GM19452 (cell line): ENCODE measurements at regions not wholly inside any gene's neighbourhood (a gene's known extent, or its start where the extent isn't known, plus 50 kb on each side); places are given as distances from the start of the nearest gene placed in this dataset.

ENCODE experiments used
- ATAC-seq: cut with Tn5 transposase; IDR thresholded peaks from one replicate; pipeline ENCODE4 v1.9.1; 2021; ENCODE audit not compliant: unreplicated experiment

- no peak for ATAC-seq
Observed at GRCh38 chr6:2433711-2434110, 188.3 kb upstream of the GMDS start.

DNA sequence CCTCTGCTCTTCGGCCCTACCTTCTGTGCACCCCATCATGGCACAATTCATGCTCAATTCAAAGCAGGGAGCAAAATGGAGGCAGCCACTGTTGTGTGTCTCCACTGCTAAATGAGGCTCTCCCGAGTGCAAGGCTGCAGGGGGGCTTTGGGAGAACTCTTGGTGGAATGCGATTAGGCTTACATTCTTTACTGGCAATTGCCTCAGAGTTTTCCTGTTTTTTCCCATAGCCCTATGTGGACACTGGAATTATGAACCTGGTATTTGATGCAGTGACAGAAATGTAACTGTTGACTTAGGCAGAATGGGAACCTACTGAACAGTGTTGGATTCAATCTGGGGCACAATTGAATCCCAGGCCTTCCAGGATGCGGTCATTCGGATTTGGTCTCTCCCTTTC is 187.9 kb upstream of the GMDS start:
- no peak for ATAC-seq

DNA sequence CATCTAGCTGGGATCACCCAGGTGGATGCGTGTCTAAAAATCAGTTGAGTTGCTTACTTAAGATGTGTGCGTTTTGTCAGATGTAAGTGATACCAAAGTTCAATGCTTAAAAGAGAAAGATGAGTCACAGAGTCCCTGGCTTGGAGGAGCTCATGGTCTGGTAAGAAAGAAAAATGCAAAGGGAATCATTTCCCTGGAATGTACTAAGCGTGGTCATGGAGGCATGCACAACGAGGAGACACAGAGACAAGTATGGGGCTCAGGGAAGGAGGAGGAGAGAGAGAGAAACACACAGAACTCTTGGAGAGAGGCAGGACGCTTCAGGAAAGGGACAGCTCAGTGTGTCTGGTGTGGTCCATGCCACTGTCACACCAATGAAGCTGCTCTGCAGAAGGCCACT is 186.9 kb upstream of the GMDS start:
- ATAC-seq, result no peak

DNA sequence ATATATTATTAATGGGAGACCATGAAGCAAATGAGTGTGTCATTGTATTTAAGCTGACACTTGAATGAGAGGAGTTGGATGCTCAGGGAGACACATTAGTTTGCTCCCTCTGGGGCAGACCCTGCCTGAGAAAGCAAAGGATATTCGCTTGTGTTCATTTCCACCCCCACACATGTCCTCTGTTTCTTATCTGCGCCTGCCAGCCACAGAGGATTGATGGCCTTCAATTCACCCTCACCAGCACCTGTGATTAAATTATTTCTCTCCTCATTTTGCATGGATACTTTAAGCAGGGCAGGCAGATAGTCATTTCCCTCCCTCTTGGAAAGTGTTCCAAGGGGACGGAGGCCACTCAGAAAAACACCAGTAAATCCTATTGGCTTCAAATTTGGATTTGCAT is 185.2 kb upstream of the GMDS start:
- no peak for ATAC-seq

DNA sequence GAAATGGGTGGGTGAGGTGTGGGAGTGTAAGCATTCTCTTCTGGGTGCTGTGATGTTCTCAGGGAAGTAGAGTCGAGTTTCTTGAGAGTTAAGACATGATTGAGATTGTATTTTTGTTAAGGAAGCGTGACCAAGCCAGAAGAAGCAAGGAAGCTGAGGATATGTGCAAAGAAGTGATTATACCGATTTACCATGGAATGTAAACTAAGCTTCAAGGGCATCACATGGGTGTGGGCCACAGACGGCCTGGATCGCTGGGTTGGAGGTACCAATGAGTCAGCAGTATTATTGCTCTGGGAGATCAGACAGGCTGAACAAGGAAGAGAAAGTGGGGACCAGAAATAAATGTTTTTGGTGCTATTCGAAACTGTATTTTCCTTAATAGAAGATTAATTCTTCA is 184.1 kb upstream of the GMDS start:
- no peak for ATAC-seq

DNA sequence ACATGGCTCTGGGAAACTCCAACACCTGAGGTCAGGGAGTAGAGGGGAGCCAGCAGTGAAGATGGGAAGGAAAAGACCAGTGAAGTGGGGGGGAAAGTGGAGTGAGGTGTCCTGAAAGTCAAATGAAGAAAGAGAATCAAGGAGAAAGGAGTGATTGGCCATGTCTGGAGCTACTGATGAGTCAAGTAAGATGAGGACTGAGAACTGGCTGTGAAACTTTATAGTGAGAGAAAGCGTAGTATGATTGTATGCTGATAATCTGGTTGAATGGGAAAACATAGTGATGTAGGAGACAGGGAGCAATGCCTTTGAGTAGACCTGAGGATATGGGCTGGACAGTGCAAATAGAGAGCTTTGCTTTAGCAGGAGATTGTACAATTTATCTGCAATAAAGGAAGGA is 183.6 kb upstream of the GMDS start:
- no peak for ATAC-seq

DNA sequence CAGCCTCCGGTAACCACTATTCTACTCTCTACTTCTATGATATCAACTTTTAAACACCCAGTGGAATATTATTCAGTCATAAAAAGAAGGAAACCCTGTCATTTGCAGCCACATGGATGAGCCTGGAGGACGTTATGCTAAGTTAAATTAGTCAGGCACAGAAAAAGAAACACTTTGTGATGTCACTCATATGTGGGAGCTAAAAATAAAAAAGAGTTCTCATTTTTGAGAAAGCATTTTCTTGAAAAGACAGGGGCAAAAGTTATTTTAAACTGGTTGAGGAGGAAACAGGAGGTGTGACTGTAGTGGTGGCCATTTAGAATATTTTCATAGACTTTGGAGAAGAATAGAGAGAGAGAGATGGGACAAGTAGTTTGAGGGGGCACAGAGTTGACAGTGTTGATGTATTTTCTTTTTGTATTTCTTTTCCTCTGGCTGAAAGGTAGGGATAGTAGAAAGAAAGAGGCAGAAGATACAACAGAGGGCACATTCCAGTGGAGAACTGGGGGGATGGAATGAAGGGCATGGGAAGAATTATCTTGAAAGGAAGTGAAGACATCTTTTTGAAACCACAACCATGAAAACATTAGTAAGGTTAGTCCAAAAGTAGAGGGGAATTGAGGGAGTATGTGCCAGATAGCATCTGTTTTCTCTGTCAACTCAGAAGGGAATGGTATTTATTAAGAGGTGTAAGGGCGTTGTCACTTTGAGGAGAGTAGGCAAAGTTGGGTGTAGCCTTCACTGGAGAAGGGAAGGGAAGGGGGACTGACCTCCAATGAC is 181.3 kb upstream of the GMDS start:
- ATAC-seq, result no peak

DNA sequence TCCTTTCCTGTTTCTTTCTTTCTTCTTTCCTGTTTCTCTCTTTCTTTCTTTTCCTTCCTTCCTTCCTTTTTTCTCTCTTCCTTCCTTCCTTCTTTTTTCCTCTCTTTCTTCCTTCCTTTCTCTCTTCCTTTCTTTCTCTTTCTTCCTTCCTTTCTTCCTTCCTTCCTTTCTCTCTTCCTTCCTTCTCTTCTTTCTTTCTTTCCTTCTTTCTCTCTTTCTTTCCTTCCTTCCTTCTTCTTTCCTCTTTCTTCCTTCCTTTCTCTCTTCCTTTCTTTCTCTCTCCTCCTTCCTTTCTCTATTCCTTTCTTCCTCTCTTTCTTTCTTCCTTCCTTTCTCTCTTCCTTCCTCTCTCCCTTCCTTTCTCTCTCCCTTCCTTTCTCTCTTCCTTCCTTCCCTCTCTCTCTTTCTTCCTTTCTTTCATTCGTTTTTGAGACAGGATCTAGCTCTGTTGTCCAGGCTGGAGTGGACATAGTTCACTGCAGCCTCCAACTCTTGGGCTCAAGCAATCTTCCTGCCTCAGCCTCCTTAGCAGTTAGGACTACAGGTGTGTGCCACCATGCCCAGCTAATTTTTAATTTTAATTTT is 170.8 kb upstream of the GMDS start:
- ATAC-seq, result no peak

DNA sequence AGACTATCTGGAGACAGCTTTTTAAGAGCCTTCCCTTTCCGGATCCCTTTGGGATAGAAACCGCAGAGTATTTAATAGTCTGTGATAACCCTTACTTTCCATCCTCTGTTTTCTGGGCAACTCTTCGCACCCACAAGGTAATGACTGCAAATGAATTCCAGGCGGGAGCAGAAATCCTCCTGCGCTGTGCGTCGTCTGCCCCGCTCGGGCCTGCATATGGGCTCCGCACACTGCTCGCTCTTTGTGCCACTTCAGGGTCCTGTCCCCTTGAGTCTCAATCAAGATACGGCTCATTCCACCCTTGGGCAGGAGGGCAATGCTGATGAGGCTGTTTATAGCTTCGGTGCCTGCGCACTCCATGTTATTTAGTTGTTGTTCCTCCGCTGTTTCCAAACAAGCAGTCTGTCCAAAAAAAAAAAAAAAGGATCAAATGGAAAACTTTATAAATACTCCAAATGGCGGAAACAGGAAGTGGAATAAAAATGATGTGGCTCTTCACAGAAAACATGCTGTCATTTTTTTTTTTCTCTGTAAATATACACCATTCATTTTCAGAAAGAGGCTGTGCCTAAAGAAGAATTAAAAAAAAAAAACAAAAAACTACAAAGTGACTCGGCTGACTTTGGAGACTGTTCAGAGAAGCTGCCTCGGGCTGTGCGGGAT is 169.6 kb upstream of the GMDS start:
- no peak for ATAC-seq

DNA sequence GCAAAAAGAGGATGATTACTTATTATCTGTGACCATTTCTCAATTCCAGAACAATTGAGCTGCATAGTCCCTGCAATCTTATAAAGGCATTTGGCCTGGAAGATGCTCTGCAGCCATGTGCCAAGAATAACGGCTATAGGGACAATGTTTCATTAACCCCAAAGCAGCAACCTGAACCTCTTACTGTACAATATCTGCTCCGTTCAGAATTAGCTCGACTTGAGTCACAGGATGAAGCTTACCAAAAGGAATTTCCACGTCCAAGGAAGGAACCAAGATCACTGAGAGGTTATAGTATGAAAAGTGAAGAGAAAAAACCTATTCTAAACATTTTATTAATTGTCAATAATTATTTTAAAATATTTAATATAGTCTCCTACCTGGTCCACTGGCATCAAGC is 167.3 kb upstream of the GMDS start:
- no peak for ATAC-seq

GRCh38 chr6:2410656-2411380 is 165.4 kb upstream of the GMDS start:
- ATAC-seq, result no peak

DNA sequence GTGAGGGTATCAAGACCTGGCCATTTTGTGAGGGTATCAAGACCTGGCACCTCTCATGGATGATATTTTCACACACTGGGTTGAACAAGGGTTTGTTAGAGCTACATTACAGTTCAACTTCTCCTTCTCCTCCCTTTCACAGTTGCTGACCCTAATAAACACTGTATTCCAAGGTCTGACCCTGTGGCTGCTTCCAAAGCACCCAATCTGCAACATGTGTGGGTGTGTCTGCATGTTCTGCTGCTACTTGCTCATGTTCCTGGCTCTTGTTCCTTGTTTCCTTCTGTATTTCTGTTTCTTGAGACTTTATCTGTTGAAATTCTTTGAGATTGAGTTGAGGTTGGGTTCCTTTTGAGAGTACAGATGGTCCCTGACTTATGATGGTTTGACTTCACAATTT is 162.1 kb upstream of the GMDS start:
- no peak for ATAC-seq

DNA sequence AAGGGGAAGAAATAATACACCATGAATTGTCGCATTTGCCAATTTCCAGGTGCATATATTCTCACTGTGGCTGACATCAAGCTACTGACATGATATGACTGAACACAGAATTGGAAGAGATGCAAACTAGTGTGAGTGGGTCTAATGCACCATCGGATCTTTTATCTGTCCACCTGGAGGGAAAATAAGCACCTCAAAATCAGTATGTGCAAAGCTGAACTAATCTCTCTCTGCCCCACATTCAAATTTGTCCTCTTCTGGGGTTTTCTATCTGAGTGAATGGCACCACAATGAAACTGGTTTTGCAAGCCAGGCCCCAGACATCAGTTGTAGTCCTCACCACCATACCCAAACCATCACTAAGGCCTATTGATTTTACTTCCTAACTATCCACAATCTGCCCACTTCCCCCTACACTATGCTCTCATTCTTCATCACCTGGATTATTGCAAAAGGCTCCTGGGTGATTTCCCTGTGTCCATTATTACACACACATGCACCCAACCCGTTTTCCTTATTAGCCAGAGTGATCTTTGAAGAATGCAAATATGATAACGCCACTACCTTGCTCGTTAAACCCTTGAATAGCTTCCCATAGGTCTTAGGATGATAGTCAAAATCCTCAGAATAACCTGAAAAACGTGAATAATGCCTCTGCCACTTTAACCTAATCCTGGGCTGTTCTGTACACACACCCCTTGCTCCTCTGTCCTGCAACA is 159.0 kb upstream of the GMDS start:
- ATAC-seq, result no peak

GRCh38 chr6:2403546-2403945 is 158.1 kb upstream of the GMDS start:
- no peak for ATAC-seq

DNA sequence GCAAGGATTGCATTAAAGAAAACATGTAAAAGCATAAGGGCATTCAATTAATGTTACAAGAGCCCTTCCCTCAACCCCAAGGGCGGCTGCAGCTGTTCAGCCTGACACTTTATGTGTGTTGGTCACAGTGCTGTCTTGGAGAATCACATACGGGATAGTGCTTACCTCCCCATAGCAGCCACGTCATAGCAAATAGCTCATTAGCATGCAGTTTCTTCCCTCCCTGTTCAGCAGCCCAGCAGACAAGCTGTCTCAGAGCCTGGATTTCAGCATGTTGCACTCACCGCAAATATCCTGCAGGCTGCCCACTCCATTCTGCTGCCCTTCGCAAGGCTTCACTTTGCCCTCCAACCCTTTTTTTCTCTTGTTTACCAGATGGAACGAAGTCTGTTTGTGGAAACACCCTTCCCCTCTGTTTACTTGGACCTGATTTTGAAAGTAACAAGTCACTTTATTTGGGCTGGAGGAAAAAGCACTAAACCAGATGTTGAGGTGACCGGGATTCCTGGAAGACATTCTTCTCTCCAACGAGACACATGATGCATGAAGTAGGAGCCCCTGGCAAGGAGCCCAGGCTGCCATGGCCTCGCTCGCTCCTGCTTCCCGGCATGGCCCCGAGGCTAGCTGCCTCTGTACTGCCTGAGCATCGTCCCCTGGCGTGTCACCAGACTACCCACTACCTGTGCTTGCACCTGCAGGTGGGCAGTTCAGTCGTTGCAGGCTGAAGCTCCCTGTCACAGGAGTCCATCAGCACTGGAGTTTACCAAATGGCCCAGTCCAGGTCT is 151.6 kb upstream of the GMDS start:
- ATAC-seq, result no peak

DNA sequence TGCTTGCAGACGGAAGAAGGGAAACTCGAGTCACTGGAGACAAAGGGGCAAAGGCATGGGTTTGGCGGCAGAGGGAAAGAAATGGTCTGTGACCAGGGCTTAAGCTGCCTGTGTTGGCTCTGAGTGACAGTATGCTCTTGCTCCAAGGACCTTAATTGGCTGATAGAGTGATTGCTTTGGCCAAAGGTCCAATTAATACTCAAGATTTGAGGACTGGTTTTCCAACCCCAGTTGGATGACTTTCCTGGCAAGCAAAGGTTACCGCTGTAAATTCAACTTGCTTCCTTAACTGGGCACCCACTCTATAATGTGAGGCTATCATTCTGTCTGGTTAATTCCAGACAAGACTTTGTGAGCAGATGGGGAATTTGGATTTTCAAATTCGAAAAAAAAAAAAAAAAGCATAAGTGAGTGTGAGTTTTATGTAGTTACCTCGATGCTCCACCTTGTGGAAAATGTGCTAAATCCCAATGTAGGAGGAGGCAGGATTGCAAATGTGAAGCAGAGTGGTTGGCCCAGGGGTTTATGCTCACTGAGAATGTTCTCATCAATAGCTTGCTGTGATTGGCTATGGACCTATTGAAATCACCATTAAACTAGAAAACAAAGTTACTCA is 150.7 kb upstream of the GMDS start:
- ATAC-seq, result no peak

DNA sequence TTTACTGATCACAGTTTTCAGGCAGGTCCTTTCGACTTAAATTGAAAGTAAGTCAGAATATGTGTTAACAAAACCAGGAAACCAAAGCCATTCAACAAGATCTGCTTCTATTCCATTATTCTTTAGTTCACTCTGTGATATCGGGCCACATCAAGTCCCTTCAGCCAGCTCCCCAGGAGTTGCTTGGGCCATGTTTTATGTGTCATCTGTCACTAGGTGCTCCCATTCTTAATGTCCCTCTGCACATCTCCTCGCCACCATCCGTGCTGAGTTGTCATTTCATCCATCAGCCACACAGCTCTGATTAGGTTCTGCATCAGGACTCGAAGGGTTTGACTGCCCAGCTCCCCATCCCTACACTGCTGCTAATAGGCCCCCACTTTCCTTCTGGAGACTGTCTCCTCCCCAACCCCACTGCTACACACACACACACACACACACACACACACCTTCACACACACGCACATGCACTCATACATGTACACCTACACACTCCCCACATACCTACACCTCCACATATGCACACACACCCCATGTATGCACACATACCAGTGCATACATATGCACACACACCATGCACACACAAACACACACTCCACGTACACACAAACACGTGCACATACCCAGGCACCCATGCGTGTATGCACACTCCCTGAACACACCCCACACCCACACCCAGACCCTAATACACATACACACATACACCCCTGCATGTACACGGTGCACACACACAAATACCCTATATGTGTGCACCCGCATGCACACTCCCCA is 143.3 kb upstream of the GMDS start:
- no peak for ATAC-seq

- no peak for ATAC-seq
Observed at GRCh38 chr6:2387445-2387844, 142.0 kb upstream of the GMDS start.

DNA sequence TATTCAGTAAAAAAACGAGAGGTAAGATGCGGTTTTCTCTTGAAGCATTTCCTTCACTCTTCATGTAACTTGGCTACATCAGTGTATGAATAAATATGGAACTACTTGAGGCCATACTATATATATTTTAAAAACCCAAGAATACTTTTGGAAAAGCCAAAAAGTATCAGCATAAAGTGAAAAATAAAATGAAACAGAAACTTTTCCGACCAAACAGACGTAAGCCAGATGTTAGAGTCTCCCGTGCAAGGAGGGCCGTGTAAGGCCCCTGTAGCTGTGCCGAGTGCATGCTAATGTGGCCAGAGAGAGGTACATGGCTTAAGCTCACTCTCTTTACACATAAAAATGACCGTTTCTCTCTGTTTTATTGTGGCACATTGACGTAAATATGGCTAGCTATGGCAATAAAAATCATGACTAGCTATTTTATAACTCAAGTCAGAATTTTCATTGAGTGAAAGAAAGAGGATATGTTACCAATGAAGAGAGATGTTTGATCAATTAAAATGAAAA is 140.1 kb upstream of the GMDS start:
- ATAC-seq, result no peak
